Keratinocyte (primary cell): ENCODE measurements at regions not wholly inside any gene's neighbourhood (a gene's known extent, or its start where the extent isn't known, plus 50 kb on each side); places are given as distances from the start of the nearest gene placed in this dataset.
"Not testable (repeated sequence)": the region's sequence is repeated elsewhere in the genome, so short reads cannot be mapped to it uniquely, and the experiment has no call there.

Experiments used
- DNase-seq: peaks from one replicate; pipeline ENCODE4 v3.0.0-alpha.2; 2011; ENCODE audit warnings: low read depth, missing footprints, low spot score
- FAIRE-seq: peaks from 2 replicates; lab custom pipeline; 2011; peaks lifted over from hg19 to GRCh38; lab: Jason Lieb, UNC
- H2AFZ ChIP-seq: 2 replicates; pipeline ENCODE4 v1.6.0; 2012; ENCODE audit warnings: low read length, control low read depth, inconsistent platforms; ENCODE audit not compliant: control insufficient read depth
- H3K27ac ChIP-seq: 2 replicates; pipeline ENCODE4 v1.5.1; 2011; ENCODE audit warnings: low read length; ENCODE audit not compliant: control insufficient read depth, insufficient read depth
- H3K27me3 ChIP-seq: 3 replicates; pipeline ENCODE4 v1.6.0; 2011; ENCODE audit warnings: low read length; ENCODE audit not compliant: control insufficient read depth, insufficient read depth; ENCODE audit errors: extremely low read depth
- H3K36me3 ChIP-seq, 2 experiments: 2 replicates in 1 of 2; 3 replicates in 1 of 2; pipeline ENCODE4 v1.5.1; 2011; ENCODE audit warnings: low read length in 2 of 2, mild to moderate bottlenecking in 1 of 2; ENCODE audit not compliant: control insufficient read depth in 2 of 2, insufficient read depth in 2 of 2; ENCODE audit errors: extremely low read depth in 1 of 2
- H3K4me1 ChIP-seq: 3 replicates; pipeline ENCODE4 v1.5.1; 2011; ENCODE audit warnings: low read length; ENCODE audit not compliant: control insufficient read depth, insufficient read depth; ENCODE audit errors: extremely low read depth
- H3K4me2 ChIP-seq: 3 replicates; pipeline ENCODE4 v1.6.0; 2011; ENCODE audit warnings: low read depth, low read length; ENCODE audit not compliant: control insufficient read depth, insufficient read depth; ENCODE audit errors: extremely low read depth
- H3K4me3 ChIP-seq, 3 experiments: fragments of 200-600 bp in 1 of 3; sonication (generic) in 1 of 3; 2 replicates in 2 of 3; 3 replicates in 1 of 3; pipeline ENCODE4 v1.5.1; 2011 to 2016; ENCODE audit warnings: low read length in 3 of 3, mild to moderate bottlenecking in 3 of 3, control low read depth in 2 of 3, inconsistent platforms in 1 of 3, low read depth in 1 of 3, mixed read lengths in 1 of 3, mixed run types in 1 of 3, moderate library complexity in 1 of 3; ENCODE audit not compliant: control insufficient read depth in 2 of 3, insufficient read depth in 2 of 3; ENCODE audit errors: extremely low read depth in 1 of 3
- H3K79me2 ChIP-seq: 2 replicates; pipeline ENCODE4 v1.6.0; 2012; ENCODE audit warnings: low read length; ENCODE audit not compliant: control insufficient read depth, insufficient read depth
- H3K9ac ChIP-seq: 3 replicates; pipeline ENCODE4 v1.6.0; 2011; ENCODE audit warnings: low read length; ENCODE audit not compliant: control insufficient read depth, insufficient read depth; ENCODE audit errors: extremely low read depth
- H3K9me1 ChIP-seq: 3 replicates; pipeline ENCODE4 v1.6.0; 2011; ENCODE audit warnings: low read length; ENCODE audit not compliant: control insufficient read depth, insufficient read depth; ENCODE audit errors: extremely low read depth
- H3K9me3 ChIP-seq: 2 replicates; pipeline ENCODE4 v1.5.1; 2012; ENCODE audit warnings: low read depth, low read length; ENCODE audit not compliant: control insufficient read depth
- H4K20me1 ChIP-seq: 3 replicates; pipeline ENCODE4 v1.6.0; 2011; ENCODE audit warnings: low read length; ENCODE audit not compliant: control insufficient read depth, insufficient read depth; ENCODE audit errors: extremely low read depth
- CTCF ChIP-seq, 3 experiments: IDR thresholded peaks in 1 of 3; conservative IDR thresholded peaks in 1 of 3; optimal IDR thresholded peaks in 1 of 3; 2 replicates in 2 of 3; 3 replicates in 1 of 3; pipeline versions ENCODE3 to v1.5.1; 2011; ENCODE audit warnings: low read length in 3 of 3, mild to moderate bottlenecking in 3 of 3, moderate library complexity in 2 of 3, control low read depth in 1 of 3, inconsistent platforms in 1 of 3; ENCODE audit not compliant: insufficient read depth in 2 of 3; ENCODE audit errors: extremely low read depth in 1 of 3
- EZH2 ChIP-seq: IDR thresholded peaks from one replicate; pipeline ENCODE4 v1.6.1; 2012; ENCODE audit warnings: inconsistent platforms, mild to moderate bottlenecking, low read length, moderate library complexity
- dilution Hi-C: fragments of 300-500 bp; cut with MboI; formaldehyde crosslinking; loops from one replicate; pipeline ENCODE4 v1.7.0; 2020; ENCODE audit warnings: low sequenced_read_pairs; ENCODE audit not compliant: extremely low pct_ligation_motif_present

- no peak overlapping the region for H2AFZ ChIP-seq
- H3K9me1 ChIP-seq = no peaks in the 10 kb centered on the region
- FAIRE-seq (no peak), DNase-seq (no peak)
- no peaks in the 10 kb centered on the region for H4K20me1 ChIP-seq
- no peaks in the 10 kb centered on the region for H3K4me1 ChIP-seq
- dilution Hi-C loops = no loop called here
- no peaks in the 10 kb centered on the region for H3K36me3 ChIP-seq
- H3K27ac ChIP-seq = no peak overlapping the region
- peaks cover 3% of the 10 kb centered on the region for H3K27me3 ChIP-seq
- H3K79me2 ChIP-seq = no peaks in the 10 kb centered on the region
- H3K4me2 ChIP-seq = no peak overlapping the region
- TF ChIP-seq EZH2 (no peak), CTCF (optimal IDR thresholded peaks at IDR 0.05 in 1 of 3, IDR thresholded peaks at IDR 0.05 in 1 of 3, conservative IDR thresholded peaks at IDR 0.05 in 1 of 3; ENCODE audit: extremely low read depth in 1 of 3, insufficient read depth in 2 of 3, low read length in 3 of 3) (no peak)
- H3K9ac ChIP-seq = no peak overlapping the region
- no peaks in the 10 kb centered on the region for H3K9me3 ChIP-seq
- no peak overlapping the region for H3K4me3 ChIP-seq
Measured at GRCh38 chr1:229007701-229008100, 263.2 kb upstream of the RAB4A start.

- H3K36me3 ChIP-seq, H3K27me3 ChIP-seq, H3K79me2 ChIP-seq, H3K9me3 ChIP-seq, H3K4me3 ChIP-seq, dilution Hi-C loops, H2AFZ ChIP-seq, H4K20me1 ChIP-seq, DNase-seq, H3K27ac ChIP-seq, H3K4me2 ChIP-seq, H3K9ac ChIP-seq, H3K9me1 ChIP-seq, FAIRE-seq, H3K4me1 ChIP-seq: not testable (repeated sequence)
Measured at GRCh38 chr1:229008347-229008746, 262.6 kb upstream of the RAB4A start.

GRCh38 chr1:229011022-229011421, 259.9 kb upstream of the RAB4A start:
- H3K9ac ChIP-seq = no peak overlapping the region
- no peaks in the 10 kb centered on the region for H3K36me3 ChIP-seq
- TF ChIP-seq EZH2 (no peak), CTCF (optimal IDR thresholded peaks at IDR 0.05 in 1 of 3, IDR thresholded peaks at IDR 0.05 in 1 of 3, conservative IDR thresholded peaks at IDR 0.05 in 1 of 3; ENCODE audit: extremely low read depth in 1 of 3, insufficient read depth in 2 of 3, low read length in 3 of 3) (no peak)
- no peaks in the 10 kb centered on the region for H3K79me2 ChIP-seq
- H3K4me3 ChIP-seq = no peak overlapping the region
- no peak overlapping the region for H3K27ac ChIP-seq
- no peaks in the 10 kb centered on the region for H3K4me1 ChIP-seq
- H2AFZ ChIP-seq = no peak overlapping the region
- no peaks in the 10 kb centered on the region for H3K9me1 ChIP-seq
- H3K9me3 ChIP-seq = no peaks in the 10 kb centered on the region
- dilution Hi-C loops = no loop called here
- H3K4me2 ChIP-seq = no peak overlapping the region
- no peak for FAIRE-seq
- H3K27me3 ChIP-seq = no peaks in the 10 kb centered on the region
- no peak for DNase-seq
- H4K20me1 ChIP-seq = no peaks in the 10 kb centered on the region
